ENCODE measurements at regions not wholly inside any gene's neighbourhood (a gene's known extent, or its start where the extent isn't known, plus 50 kb on each side); places are given as distances from the start of the nearest gene placed in this dataset.

GRCh38 chr19:28841531-28841930 is 371.4 kb downstream of the UQCRFS1 start:
- Histone ChIP-seq H3K4me2 (ENCODE audit: insufficient read depth, insufficient read length, low read length) (no peak overlapping the region), H3K79me2 (ENCODE audit: insufficient read depth, low read length) (no peaks in the 10 kb centered on the region), H4K8ac (replicated peaks; ENCODE audit: insufficient read length, low read depth, low read length) (no peak overlapping the region), H3T11ph (ENCODE audit: low read length) (no peak overlapping the region), H3K4ac (ENCODE audit: low read depth, low read length) (no peak overlapping the region), H2BK120ac (ENCODE audit: low read depth, low read length, poor library complexity, severe bottlenecking) (no peak overlapping the region), H2AK5ac (ENCODE audit: insufficient read length, low read length) (no peak overlapping the region), H3K9me3 (ENCODE audit: control insufficient read depth, low read depth, low read length) (no peaks in the 10 kb centered on the region), H4K91ac (ENCODE audit: insufficient read length, low read depth, low read length) (no peak overlapping the region), H2BK15ac (ENCODE audit: low read depth, low read length) (no peak overlapping the region), H2BK12ac (ENCODE audit: insufficient read length, low read depth, low read length) (no peak overlapping the region), H3K79me1 (ENCODE audit: insufficient read depth, low read depth, low read length, poor library complexity, severe bottlenecking) (no peaks in the 10 kb centered on the region), H3K18ac (ENCODE audit: insufficient read length, low read depth, low read length) (peak overlapping the region; percentile 7), H2AFZ (ENCODE audit: low read length) (no peak overlapping the region), H3K56ac (ENCODE audit: insufficient read length, low read depth, low read length) (no peak overlapping the region), H3K14ac (ENCODE audit: insufficient read depth, low read length) (no peak overlapping the region), H4K20me1 (ENCODE audit: control insufficient read depth, insufficient read depth, insufficient read length) (no peaks in the 10 kb centered on the region), H3K23me2 (ENCODE audit: insufficient read length, low read depth, low read length, poor library complexity, severe bottlenecking) (no peaks in the 10 kb centered on the region), H4K5ac (ENCODE audit: insufficient read length, low read depth, low read length) (no peak overlapping the region), H3K9ac (ENCODE audit: extremely low read depth, insufficient read length, low read length) (no peak overlapping the region), H3K27me3 (ENCODE audit: insufficient read depth, low read length) (no peaks in the 10 kb centered on the region), H2BK20ac (ENCODE audit: low read depth, low read length, poor library complexity, severe bottlenecking) (no peak overlapping the region), H3K23ac (ENCODE audit: insufficient read length, low read depth, low read length) (no peak overlapping the region), H2BK5ac (ENCODE audit: insufficient read length, low read length) (no peak overlapping the region), H3K4me1 (ENCODE audit: insufficient read depth, low read length) (no peaks in the 10 kb centered on the region; the same call in 1 of the 2 replicates), H3K27ac (ENCODE audit: insufficient read length, low read depth, low read length) (no peak overlapping the region)
- 0 out of 2 replicates have a peak, but pooled peaks cover 3% of the 10 kb centered on the region for H3K27me3 Mint-ChIP-seq (ENCODE audit: low read depth)
- no peak for TF ChIP-seq CTCF (conservative IDR thresholded peaks at IDR 0.05)
- no CpG with 5 or more reads among the region's 3 CpGs for WGBS (ENCODE audit: extremely low coverage, insufficient read length, low lambda C conversion rate)
- no peak overlapping the region for H3K4me3 Mint-ChIP-seq
- no peak overlapping the region for H3K27ac Mint-ChIP-seq
- H3K9me3 Mint-ChIP-seq = no peaks in the 10 kb centered on the region
- no peaks in the 10 kb centered on the region for H3K36me3 Mint-ChIP-seq (ENCODE audit: insufficient read depth in 1 of 3, low read depth in 3 of 3)
- no peak for DNase-seq
- peaks cover 35 to 37% of the 10 kb centered on the region in 2 experiments for H3K4me1 Mint-ChIP-seq
